SK-N-SH treated with all-trans-retinoic acid at 6 μM for 48 hours (cell line): ENCODE measurements at regions not wholly inside any gene's neighbourhood (a gene's known extent, or its start where the extent isn't known, plus 50 kb on each side); places are given as distances from the start of the nearest gene placed in this dataset.
"Not testable (repeated sequence)": the region's sequence is repeated elsewhere in the genome, so short reads cannot be mapped to it uniquely, and the experiment has no call there.

ENCODE experiments used
- ATAC-seq: fragments of 200-7000 bp; cut with Tn5 transposase; 3 replicates; pipeline ENCODE4 v1.9.1; 2020; ENCODE audit warnings: mild to moderate bottlenecking, moderate library complexity
- BACH2 ChIP-seq: fragments of 250-450 bp; sonication (Bioruptor Pico); IDR thresholded peaks from 2 replicates; pipeline ENCODE4 v1.9.0; 2021; ENCODE audit warnings: mild to moderate bottlenecking, borderline replicate concordance
- CSDC2 ChIP-seq: fragments of 250-450 bp; sonication (Bioruptor Pico); IDR thresholded peaks from 2 replicates; pipeline ENCODE4 v1.5.0; 2020; ENCODE audit warnings: mild to moderate bottlenecking, moderate library complexity
- ESRRG ChIP-seq: fragments of 250-450 bp; sonication (Bioruptor Pico); IDR thresholded peaks from 2 replicates; pipeline ENCODE4 v1.6.1; 2021; ENCODE audit warnings: mild to moderate bottlenecking
- GLIS3 ChIP-seq: fragments of 250-450 bp; sonication (Bioruptor Pico); IDR thresholded peaks from 2 replicates; pipeline ENCODE4 v1.5.0; 2020; ENCODE audit warnings: mild to moderate bottlenecking, moderate library complexity
- ISL1 ChIP-seq: fragments of 250-450 bp; sonication (Bioruptor Pico); IDR thresholded peaks from 2 replicates; pipeline ENCODE4 v2.1.2; 2022; ENCODE audit warnings: mild to moderate bottlenecking, moderate library complexity
- OSR1 ChIP-seq: fragments of 250-450 bp; sonication (Bioruptor Pico); IDR thresholded peaks from 2 replicates; pipeline ENCODE4 v1.8.0; 2022; ENCODE audit warnings: moderate library complexity, mild to moderate bottlenecking, inconsistent platforms
- PPARA ChIP-seq: fragments of 250-450 bp; sonication (Bioruptor Pico); IDR thresholded peaks from 2 replicates; pipeline ENCODE4 v1.5.0; 2020; ENCODE audit warnings: mild to moderate bottlenecking, borderline replicate concordance
- RARB ChIP-seq: fragments of 250-450 bp; sonication (Bioruptor Pico); IDR thresholded peaks from 2 replicates; pipeline ENCODE4 v1.8.0; 2021; ENCODE audit warnings: mild to moderate bottlenecking, moderate library complexity
- SNAI2 ChIP-seq: fragments of 250-450 bp; sonication (Bioruptor Pico); IDR thresholded peaks from 2 replicates; pipeline ENCODE4 v1.5.0; 2020; ENCODE audit warnings: mild to moderate bottlenecking, moderate library complexity
- TCF4 ChIP-seq: fragments of 250-450 bp; sonication (Bioruptor Pico); IDR thresholded peaks from 2 replicates; pipeline ENCODE4 v1.8.0; 2021; ENCODE audit warnings: mild to moderate bottlenecking, moderate library complexity, borderline replicate concordance
- TOX ChIP-seq: fragments of 250-450 bp; sonication (Bioruptor Pico); IDR thresholded peaks from 2 replicates; pipeline ENCODE4 v1.8.0; 2021; ENCODE audit warnings: mild to moderate bottlenecking, moderate library complexity, borderline replicate concordance
- ZC3H10 ChIP-seq: fragments of 250-450 bp; sonication (Bioruptor Pico); IDR thresholded peaks from 2 replicates; pipeline ENCODE4 v1.5.1; 2021; ENCODE audit warnings: mild to moderate bottlenecking, moderate library complexity
- ZFP3 ChIP-seq: fragments of 250-450 bp; sonication (Bioruptor Pico); IDR thresholded peaks from 2 replicates; pipeline ENCODE4 v1.5.0; 2020; ENCODE audit warnings: mild to moderate bottlenecking, moderate library complexity
- ZFP30 ChIP-seq: fragments of 450-650 bp; formaldehyde crosslinking; IDR thresholded peaks from 2 replicates; pipeline ENCODE4 v1.5.0; 2022; ENCODE audit warnings: mild to moderate bottlenecking, moderate library complexity
- ZNF565 ChIP-seq: fragments of 450-650 bp; formaldehyde crosslinking; conservative IDR thresholded peaks from 2 replicates; pipeline ENCODE4 v1.5.0; 2020; ENCODE audit warnings: low read depth, mild to moderate bottlenecking, moderate library complexity
- ZNF70 ChIP-seq: fragments of 450-650 bp; formaldehyde crosslinking; IDR thresholded peaks from 2 replicates; pipeline ENCODE4 v1.5.0; 2020; ENCODE audit warnings: mild to moderate bottlenecking, moderate library complexity
- TF ChIP-seq, protein P1 (sequence below): fragments of 250-450 bp; sonication (Bioruptor Pico); IDR thresholded peaks from 2 replicates; pipeline ENCODE4 v1.8.0; 2020; ENCODE audit warnings: mild to moderate bottlenecking, moderate library complexity, borderline replicate concordance
- TF ChIP-seq, protein P2 (sequence below): fragments of 250-450 bp; sonication (Bioruptor Pico); IDR thresholded peaks from 2 replicates; pipeline ENCODE4 v1.5.1; 2020; ENCODE audit warnings: low read depth, mild to moderate bottlenecking, moderate library complexity
- TF ChIP-seq, protein P3 (sequence below): fragments of 250-450 bp; sonication (Bioruptor Pico); IDR thresholded peaks from 2 replicates; pipeline ENCODE4 v1.5.1; 2021; ENCODE audit warnings: mild to moderate bottlenecking, moderate library complexity
- TF ChIP-seq, protein P4 (sequence below): fragments of 250-450 bp; sonication (Bioruptor Pico); IDR thresholded peaks from 2 replicates; pipeline ENCODE4 v1.8.0; 2021; ENCODE audit warnings: low read depth, mild to moderate bottlenecking, moderate library complexity, borderline replicate concordance
- TF ChIP-seq, protein P5 (sequence below): fragments of 250-450 bp; sonication (Bioruptor Pico); IDR thresholded peaks from 2 replicates; pipeline ENCODE4 v1.5.0; 2020; ENCODE audit warnings: mild to moderate bottlenecking, moderate library complexity

DNA sequence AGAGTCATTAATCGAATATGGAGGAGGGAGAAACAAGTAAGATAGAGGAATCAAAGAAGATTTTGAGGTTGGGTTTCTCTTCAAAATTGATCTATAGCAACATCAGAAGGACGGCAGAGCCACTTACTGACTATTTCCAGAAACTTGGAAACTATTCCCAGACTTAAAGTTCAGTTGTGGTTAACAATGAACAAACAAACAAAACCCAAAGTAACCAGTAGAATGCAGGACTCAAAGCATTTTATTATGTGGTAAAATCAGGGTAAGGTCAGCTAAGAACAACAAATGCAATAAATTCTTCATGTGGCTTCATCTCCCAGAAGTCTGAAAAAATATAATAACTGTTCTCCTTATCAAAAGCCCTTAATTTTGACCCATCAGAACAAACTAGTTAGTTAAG lies 54.9 kb upstream of the OSMR start:
- ATAC-seq: no peak

DNA sequence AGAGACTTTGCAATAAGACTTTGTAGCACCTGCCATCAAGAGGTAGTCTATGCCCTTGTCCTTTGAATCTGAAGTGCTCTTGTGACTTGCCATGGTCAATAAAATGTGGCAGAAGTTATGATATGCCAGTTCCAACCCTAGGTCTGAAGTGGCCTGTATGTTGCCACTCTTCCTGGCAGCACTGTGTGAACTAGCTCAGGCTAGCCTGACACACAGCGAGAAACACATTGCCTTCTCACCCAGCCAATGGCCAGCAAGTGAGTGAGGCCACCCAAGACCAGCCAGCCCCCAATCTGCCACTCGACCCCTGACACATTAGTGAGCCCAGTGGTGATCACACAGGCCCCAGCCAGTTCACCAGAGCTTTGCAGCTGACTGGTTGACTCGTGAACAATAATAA lies 52.7 kb upstream of the OSMR start:
- TF ChIP-seq, protein P1, sequence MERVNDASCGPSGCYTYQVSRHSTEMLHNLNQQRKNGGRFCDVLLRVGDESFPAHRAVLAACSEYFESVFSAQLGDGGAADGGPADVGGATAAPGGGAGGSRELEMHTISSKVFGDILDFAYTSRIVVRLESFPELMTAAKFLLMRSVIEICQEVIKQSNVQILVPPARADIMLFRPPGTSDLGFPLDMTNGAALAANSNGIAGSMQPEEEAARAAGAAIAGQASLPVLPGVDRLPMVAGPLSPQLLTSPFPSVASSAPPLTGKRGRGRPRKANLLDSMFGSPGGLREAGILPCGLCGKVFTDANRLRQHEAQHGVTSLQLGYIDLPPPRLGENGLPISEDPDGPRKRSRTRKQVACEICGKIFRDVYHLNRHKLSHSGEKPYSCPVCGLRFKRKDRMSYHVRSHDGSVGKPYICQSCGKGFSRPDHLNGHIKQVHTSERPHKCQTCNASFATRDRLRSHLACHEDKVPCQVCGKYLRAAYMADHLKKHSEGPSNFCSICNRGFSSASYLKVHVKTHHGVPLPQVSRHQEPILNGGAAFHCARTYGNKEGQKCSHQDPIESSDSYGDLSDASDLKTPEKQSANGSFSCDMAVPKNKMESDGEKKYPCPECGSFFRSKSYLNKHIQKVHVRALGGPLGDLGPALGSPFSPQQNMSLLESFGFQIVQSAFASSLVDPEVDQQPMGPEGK (CRISPR knock-in tag): no peak
- TF ChIP-seq, protein P2, sequence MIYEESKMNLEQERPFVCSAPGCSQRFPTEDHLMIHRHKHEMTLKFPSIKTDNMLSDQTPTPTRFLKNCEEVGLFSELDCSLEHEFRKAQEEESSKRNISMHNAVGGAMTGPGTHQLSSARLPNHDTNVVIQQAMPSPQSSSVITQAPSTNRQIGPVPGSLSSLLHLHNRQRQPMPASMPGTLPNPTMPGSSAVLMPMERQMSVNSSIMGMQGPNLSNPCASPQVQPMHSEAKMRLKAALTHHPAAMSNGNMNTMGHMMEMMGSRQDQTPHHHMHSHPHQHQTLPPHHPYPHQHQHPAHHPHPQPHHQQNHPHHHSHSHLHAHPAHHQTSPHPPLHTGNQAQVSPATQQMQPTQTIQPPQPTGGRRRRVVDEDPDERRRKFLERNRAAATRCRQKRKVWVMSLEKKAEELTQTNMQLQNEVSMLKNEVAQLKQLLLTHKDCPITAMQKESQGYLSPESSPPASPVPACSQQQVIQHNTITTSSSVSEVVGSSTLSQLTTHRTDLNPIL (CRISPR knock-in tag): no peak
- TF ChIP-seq ISL1 (CRISPR knock-in tag) (no peak), CSDC2 (no peak), OSR1 (CRISPR knock-in tag) (no peak), ZC3H10 (CRISPR knock-in tag) (no peak), ZFP3 (CRISPR knock-in tag) (no peak), RARB (CRISPR knock-in tag) (no peak), BACH2 (CRISPR knock-in tag) (no peak), ESRRG (CRISPR knock-in tag) (no peak), PPARA (CRISPR knock-in tag) (no peak), ZNF70 (CRISPR knock-in tag) (no peak), TCF4 (CRISPR knock-in tag) (no peak)
- TF ChIP-seq, protein P3, sequence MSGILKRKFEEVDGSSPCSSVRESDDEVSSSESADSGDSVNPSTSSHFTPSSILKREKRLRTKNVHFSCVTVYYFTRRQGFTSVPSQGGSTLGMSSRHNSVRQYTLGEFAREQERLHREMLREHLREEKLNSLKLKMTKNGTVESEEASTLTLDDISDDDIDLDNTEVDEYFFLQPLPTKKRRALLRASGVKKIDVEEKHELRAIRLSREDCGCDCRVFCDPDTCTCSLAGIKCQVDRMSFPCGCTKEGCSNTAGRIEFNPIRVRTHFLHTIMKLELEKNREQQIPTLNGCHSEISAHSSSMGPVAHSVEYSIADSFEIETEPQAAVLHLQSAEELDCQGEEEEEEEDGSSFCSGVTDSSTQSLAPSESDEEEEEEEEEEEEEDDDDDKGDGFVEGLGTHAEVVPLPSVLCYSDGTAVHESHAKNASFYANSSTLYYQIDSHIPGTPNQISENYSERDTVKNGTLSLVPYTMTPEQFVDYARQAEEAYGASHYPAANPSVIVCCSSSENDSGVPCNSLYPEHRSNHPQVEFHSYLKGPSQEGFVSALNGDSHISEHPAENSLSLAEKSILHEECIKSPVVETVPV: no peak
- TF ChIP-seq, protein P4, sequence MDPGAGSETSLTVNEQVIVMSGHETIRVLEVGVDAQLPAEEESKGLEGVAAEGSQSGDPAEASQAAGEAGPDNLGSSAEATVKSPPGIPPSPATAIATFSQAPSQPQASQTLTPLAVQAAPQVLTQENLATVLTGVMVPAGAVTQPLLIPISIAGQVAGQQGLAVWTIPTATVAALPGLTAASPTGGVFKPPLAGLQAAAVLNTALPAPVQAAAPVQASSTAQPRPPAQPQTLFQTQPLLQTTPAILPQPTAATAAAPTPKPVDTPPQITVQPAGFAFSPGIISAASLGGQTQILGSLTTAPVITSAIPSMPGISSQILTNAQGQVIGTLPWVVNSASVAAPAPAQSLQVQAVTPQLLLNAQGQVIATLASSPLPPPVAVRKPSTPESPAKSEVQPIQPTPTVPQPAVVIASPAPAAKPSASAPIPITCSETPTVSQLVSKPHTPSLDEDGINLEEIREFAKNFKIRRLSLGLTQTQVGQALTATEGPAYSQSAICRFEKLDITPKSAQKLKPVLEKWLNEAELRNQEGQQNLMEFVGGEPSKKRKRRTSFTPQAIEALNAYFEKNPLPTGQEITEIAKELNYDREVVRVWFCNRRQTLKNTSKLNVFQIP (CRISPR knock-in tag): no peak
- TF ChIP-seq, protein P5, sequence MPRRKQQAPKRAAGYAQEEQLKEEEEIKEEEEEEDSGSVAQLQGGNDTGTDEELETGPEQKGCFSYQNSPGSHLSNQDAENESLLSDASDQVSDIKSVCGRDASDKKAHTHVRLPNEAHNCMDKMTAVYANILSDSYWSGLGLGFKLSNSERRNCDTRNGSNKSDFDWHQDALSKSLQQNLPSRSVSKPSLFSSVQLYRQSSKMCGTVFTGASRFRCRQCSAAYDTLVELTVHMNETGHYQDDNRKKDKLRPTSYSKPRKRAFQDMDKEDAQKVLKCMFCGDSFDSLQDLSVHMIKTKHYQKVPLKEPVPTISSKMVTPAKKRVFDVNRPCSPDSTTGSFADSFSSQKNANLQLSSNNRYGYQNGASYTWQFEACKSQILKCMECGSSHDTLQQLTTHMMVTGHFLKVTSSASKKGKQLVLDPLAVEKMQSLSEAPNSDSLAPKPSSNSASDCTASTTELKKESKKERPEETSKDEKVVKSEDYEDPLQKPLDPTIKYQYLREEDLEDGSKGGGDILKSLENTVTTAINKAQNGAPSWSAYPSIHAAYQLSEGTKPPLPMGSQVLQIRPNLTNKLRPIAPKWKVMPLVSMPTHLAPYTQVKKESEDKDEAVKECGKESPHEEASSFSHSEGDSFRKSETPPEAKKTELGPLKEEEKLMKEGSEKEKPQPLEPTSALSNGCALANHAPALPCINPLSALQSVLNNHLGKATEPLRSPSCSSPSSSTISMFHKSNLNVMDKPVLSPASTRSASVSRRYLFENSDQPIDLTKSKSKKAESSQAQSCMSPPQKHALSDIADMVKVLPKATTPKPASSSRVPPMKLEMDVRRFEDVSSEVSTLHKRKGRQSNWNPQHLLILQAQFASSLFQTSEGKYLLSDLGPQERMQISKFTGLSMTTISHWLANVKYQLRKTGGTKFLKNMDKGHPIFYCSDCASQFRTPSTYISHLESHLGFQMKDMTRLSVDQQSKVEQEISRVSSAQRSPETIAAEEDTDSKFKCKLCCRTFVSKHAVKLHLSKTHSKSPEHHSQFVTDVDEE (CRISPR knock-in tag): no peak
- ATAC-seq: no peak

More for the DNA sequence above, 54.9 kb upstream of the OSMR start:
- TF ChIP-seq RARB (CRISPR knock-in tag) (no peak), SNAI2 (CRISPR knock-in tag) (no peak), TOX (CRISPR knock-in tag) (no peak), OSR1 (CRISPR knock-in tag) (no peak), ZNF565 (CRISPR knock-in tag) (no peak), TCF4 (CRISPR knock-in tag) (no peak), ZC3H10 (CRISPR knock-in tag) (no peak), ZFP30 (CRISPR knock-in tag) (no peak), ESRRG (CRISPR knock-in tag) (no peak), GLIS3 (CRISPR knock-in tag) (no peak), ZNF70 (CRISPR knock-in tag) (no peak), ISL1 (CRISPR knock-in tag) (no peak)
- TF ChIP-seq, protein P3: no peak
- TF ChIP-seq, protein P5 (CRISPR knock-in tag): no peak
- TF ChIP-seq, protein P2 (CRISPR knock-in tag): no peak

DNA sequence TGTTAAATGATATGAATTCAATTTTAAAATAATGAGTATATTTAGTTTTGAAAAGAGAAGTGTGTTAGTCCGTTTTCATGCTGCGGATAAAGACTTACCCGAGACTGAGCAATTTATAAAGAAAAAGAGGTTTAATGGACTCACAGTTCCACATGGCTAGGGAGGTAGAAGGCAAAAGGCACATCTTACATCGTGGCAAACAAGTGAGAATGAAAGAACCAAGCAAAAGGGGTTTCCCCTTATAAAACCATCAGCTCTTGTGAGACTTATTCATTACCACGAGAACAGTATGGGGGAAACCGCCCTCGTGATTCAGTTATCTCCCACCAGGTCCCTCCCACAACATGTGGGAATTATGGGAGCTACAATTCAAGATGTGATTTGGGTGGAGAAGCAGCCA lies 51.8 kb upstream of the OSMR start:
- not testable (repeated sequence) for ATAC-seq
